ENCODE measurements at regions not wholly inside any gene's neighbourhood (a gene's known extent, or its start where the extent isn't known, plus 50 kb on each side); places are given as distances from the start of the nearest gene placed in this dataset.

- TF ChIP-seq POLR2A (IDR thresholded peaks at IDR 0.05) = no peak
- no peak for TF ChIP-seq CTCF (IDR thresholded peaks at IDR 0.05)
These were observed 947.1 kb upstream of the HS3ST1 start for GRCh38 chr4:12375805-12376204.

Data from right lobe of liver (tissue), 4 donors.